Fibroblast of mammary gland (primary cell): ENCODE measurements at regions not wholly inside any gene's neighbourhood (a gene's known extent, or its start where the extent isn't known, plus 50 kb on each side); places are given as distances from the start of the nearest gene placed in this dataset.

Source experiments
- DNase-seq: peaks from one replicate; pipeline ENCODE4 v3.0.0-alpha.2; 2010; ENCODE audit warnings: low read depth
- H3K4me3 ChIP-seq: 2 replicates; pipeline ENCODE4 v1.5.1; 2011; ENCODE audit warnings: low read depth, mild to moderate bottlenecking, low read length, moderate library complexity; ENCODE audit not compliant: control insufficient read depth
- CTCF ChIP-seq: conservative IDR thresholded peaks from 2 replicates; pipeline ENCODE4 v1.5.1; 2011; ENCODE audit warnings: low read depth, low read length, inconsistent platforms; ENCODE audit not compliant: control insufficient read depth, insufficient read depth

- no peak for TF ChIP-seq CTCF
- H3K4me3 ChIP-seq: no peak overlapping the region
- peak; percentile 63 for DNase-seq
These were observed 50.0 kb upstream of the KMT2E start for GRCh38 chr7:104963991-104964385.
